H9 (cell line): ENCODE measurements at regions not wholly inside any gene's neighbourhood (a gene's known extent, or its start where the extent isn't known, plus 50 kb on each side); places are given as distances from the start of the nearest gene placed in this dataset.

Experiments
- DNase-seq: peaks from one replicate; pipeline ENCODE4 v3.0.0-alpha.2; 2017
- H2AFZ ChIP-seq: one replicate; pipeline ENCODE4 v1.6.1; 2013; ENCODE audit warnings: mild to moderate bottlenecking, low read length, control low read depth, moderate library complexity
- H2AK5ac ChIP-seq: 2 replicates; pipeline ENCODE4 v1.6.1; 2013; ENCODE audit warnings: low read length, control low read depth, mixed read lengths; ENCODE audit not compliant: insufficient read length
- H2BK120ac ChIP-seq: one replicate; pipeline ENCODE4 v1.6.1; 2013; ENCODE audit warnings: low read depth, mild to moderate bottlenecking, low read length, control low read depth, inconsistent platforms; ENCODE audit not compliant: poor library complexity, severe bottlenecking
- H2BK12ac ChIP-seq: 2 replicates; pipeline ENCODE4 v1.6.1; 2013; ENCODE audit warnings: low read length, control low read depth, mixed read lengths, low read depth; ENCODE audit not compliant: insufficient read length
- H2BK15ac ChIP-seq: 2 replicates; pipeline ENCODE4 v1.6.1; 2013; ENCODE audit warnings: low read depth, low read length, control low read depth
- H2BK20ac ChIP-seq: one replicate; pipeline ENCODE4 v1.6.1; 2013; ENCODE audit warnings: low read depth, mild to moderate bottlenecking, low read length, control low read depth, inconsistent platforms; ENCODE audit not compliant: poor library complexity, severe bottlenecking
- H2BK5ac ChIP-seq: 2 replicates; pipeline ENCODE4 v1.6.1; 2013; ENCODE audit warnings: low read length, control low read depth, mixed read lengths; ENCODE audit not compliant: insufficient read length
- H3K14ac ChIP-seq: 2 replicates; pipeline ENCODE4 v1.6.1; 2013; ENCODE audit warnings: low read length, control low read depth; ENCODE audit not compliant: insufficient read depth
- H3K18ac ChIP-seq: 2 replicates; pipeline ENCODE4 v1.6.1; 2013; ENCODE audit warnings: low read depth, mild to moderate bottlenecking, mixed read lengths, low read length, control low read depth; ENCODE audit not compliant: insufficient read length
- H3K23ac ChIP-seq: 2 replicates; pipeline ENCODE4 v1.6.1; 2013; ENCODE audit warnings: low read length, control low read depth, mixed read lengths, low read depth; ENCODE audit not compliant: insufficient read length
- H3K23me2 ChIP-seq: 2 replicates; pipeline ENCODE4 v1.6.1; 2013; ENCODE audit warnings: low read depth, mild to moderate bottlenecking, mixed read lengths, low read length, control low read depth; ENCODE audit not compliant: insufficient read length, poor library complexity, severe bottlenecking
- H3K27ac ChIP-seq: 2 replicates; pipeline ENCODE4 v1.5.1; 2013; ENCODE audit warnings: low read length, control low read depth, mixed read lengths, low read depth; ENCODE audit not compliant: insufficient read length
- H3K27me3 ChIP-seq: 2 replicates; pipeline ENCODE4 v1.6.1; 2013; ENCODE audit warnings: low read length, control low read depth, inconsistent platforms; ENCODE audit not compliant: insufficient read depth
- H3K4ac ChIP-seq: 2 replicates; pipeline ENCODE4 v1.6.1; 2013; ENCODE audit warnings: low read depth, mild to moderate bottlenecking, control low read depth, inconsistent platforms, low read length, moderate library complexity
- H3K4me1 ChIP-seq: 2 replicates; pipeline ENCODE4 v1.6.1; 2013; ENCODE audit warnings: low read length, control low read depth, inconsistent platforms; ENCODE audit not compliant: insufficient read depth
- H3K4me2 ChIP-seq: 2 replicates; pipeline ENCODE4 v1.6.1; 2013; ENCODE audit warnings: low read length, control low read depth, mixed read lengths; ENCODE audit not compliant: insufficient read length, insufficient read depth
- H3K56ac ChIP-seq: 2 replicates; pipeline ENCODE4 v1.6.1; 2013; ENCODE audit warnings: low read depth, mild to moderate bottlenecking, mixed read lengths, low read length, control low read depth; ENCODE audit not compliant: insufficient read length
- H3K79me1 ChIP-seq: 2 replicates; pipeline ENCODE4 v1.6.1; 2013; ENCODE audit warnings: low read depth, mild to moderate bottlenecking, moderate library complexity, low read length, control low read depth, inconsistent platforms; ENCODE audit not compliant: insufficient read depth, poor library complexity, severe bottlenecking
- H3K79me2 ChIP-seq: 2 replicates; pipeline ENCODE4 v1.6.1; 2013; ENCODE audit warnings: low read length, control low read depth, inconsistent platforms; ENCODE audit not compliant: insufficient read depth
- H3K9ac ChIP-seq: 2 replicates; pipeline ENCODE4 v1.6.1; 2013; ENCODE audit warnings: low read length, control low read depth, mixed read lengths; ENCODE audit not compliant: insufficient read length; ENCODE audit errors: extremely low read depth
- H3K9me3 ChIP-seq: one replicate; pipeline ENCODE4 v1.6.1; 2013; ENCODE audit warnings: low read depth, low read length, inconsistent platforms; ENCODE audit not compliant: control insufficient read depth
- H3T11ph ChIP-seq: one replicate; pipeline ENCODE4 v1.6.1; 2013; ENCODE audit warnings: mild to moderate bottlenecking, low read length, control low read depth, inconsistent platforms
- H4K20me1 ChIP-seq: one replicate; pipeline ENCODE4 v1.6.1; 2013; ENCODE audit not compliant: control insufficient read depth, insufficient read length, insufficient read depth
- H4K5ac ChIP-seq: 2 replicates; pipeline ENCODE4 v1.6.1; 2013; ENCODE audit warnings: low read depth, mild to moderate bottlenecking, mixed read lengths, low read length, control low read depth; ENCODE audit not compliant: insufficient read length
- H4K8ac ChIP-seq: replicated peaks from 2 replicates; pipeline ENCODE4 v1.6.1; 2013; ENCODE audit warnings: low read length, control low read depth, mixed read lengths, low read depth; ENCODE audit not compliant: insufficient read length
- H4K91ac ChIP-seq: 2 replicates; pipeline ENCODE4 v1.6.1; 2013; ENCODE audit warnings: low read depth, mild to moderate bottlenecking, moderate library complexity, mixed read lengths, low read length, control low read depth; ENCODE audit not compliant: insufficient read length
- H3K27ac Mint-ChIP-seq, 3 experiments: 2 replicates in 2 of 3; 3 replicates in 1 of 3; pipeline ENCODE4 v1.8.0; 2020 to 2021; ENCODE audit warnings: mixed read lengths in 3 of 3, mild to moderate bottlenecking in 1 of 3, moderate library complexity in 1 of 3
- H3K27me3 Mint-ChIP-seq: 2 replicates; pipeline ENCODE4 v1.8.0; 2021; ENCODE audit warnings: low read depth, mild to moderate bottlenecking, moderate library complexity, mixed read lengths
- H3K36me3 Mint-ChIP-seq, 3 experiments: 2 replicates in 2 of 3; 3 replicates in 1 of 3; pipeline ENCODE4 v1.8.0; 2020 to 2021; ENCODE audit warnings: low read depth in 3 of 3, mixed read lengths in 3 of 3; ENCODE audit not compliant: insufficient read depth in 1 of 3
- H3K4me1 Mint-ChIP-seq, 2 experiments: 2 replicates each; pipeline ENCODE4 v1.8.0; 2020; ENCODE audit warnings: mixed read lengths in 2 of 2
- H3K4me3 Mint-ChIP-seq, 2 experiments: 2 replicates in 1 of 2; 3 replicates in 1 of 2; pipeline ENCODE4 v1.8.0; 2020 to 2021; ENCODE audit warnings: mild to moderate bottlenecking in 2 of 2, mixed read lengths in 2 of 2, moderate library complexity in 1 of 2
- H3K9me3 Mint-ChIP-seq, 2 experiments: 2 replicates in 1 of 2; 3 replicates in 1 of 2; pipeline ENCODE4 v1.8.0; 2020; ENCODE audit warnings: mild to moderate bottlenecking in 2 of 2, mixed read lengths in 2 of 2, moderate library complexity in 1 of 2
- WGBS: extraction: QIAGEN DNeasy Blood & Tissue Kit; methylation state at CpG from one replicate; pipeline ENCODE4 v1.1.7; 2013; ENCODE audit warnings: missing lambda C conversion rate, low lambda C conversion rate, mixed read lengths; ENCODE audit not compliant: insufficient read length; ENCODE audit errors: extremely low coverage; 5-methylcytosine and 5-hydroxymethylcytosine counted together
- TF ChIP-seq, protein P1 (sequence below): fragments of 200-600 bp; sonication (generic); conservative IDR thresholded peaks from 3 replicates; pipeline ENCODE4 v1.8.0; 2021; ENCODE audit warnings: antibody characterized with exemption, mild to moderate bottlenecking

DNA sequence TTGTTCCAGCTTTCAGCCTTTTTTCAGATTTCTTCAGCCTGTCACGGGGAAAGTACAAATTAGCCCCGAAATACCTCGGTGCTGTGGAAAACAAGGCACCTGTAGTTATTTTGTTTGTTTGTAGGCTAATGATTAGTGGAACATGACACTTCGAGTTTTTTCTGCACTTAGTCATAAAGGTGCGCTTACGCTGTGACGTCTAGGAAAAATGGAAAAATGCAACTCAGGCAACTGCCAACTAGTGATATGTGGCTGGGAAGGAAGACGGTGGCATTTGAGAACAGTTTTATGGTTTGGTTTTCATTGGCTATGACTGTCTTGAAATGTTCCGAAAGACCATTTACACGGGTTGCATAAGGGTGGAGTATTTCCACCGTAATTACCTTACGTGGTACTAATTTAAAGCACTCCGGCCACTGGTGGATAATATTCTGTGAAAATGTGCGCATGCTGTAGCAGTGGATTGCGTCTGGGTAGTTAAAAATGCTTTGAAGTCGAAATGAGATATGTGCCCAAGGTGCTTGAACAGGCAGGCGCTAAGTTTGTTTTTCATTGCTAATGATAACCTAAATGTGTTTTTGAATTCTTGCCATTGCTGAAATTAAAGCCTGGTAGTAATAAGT is 94.5 kb upstream of the CELF2 start:
- no peaks in the 10 kb centered on the region for H3K79me1 ChIP-seq
- no peak overlapping the region for H2BK12ac ChIP-seq
- no peak overlapping the region for H3K9ac ChIP-seq
- no peak overlapping the region for H3K27ac ChIP-seq
- no peak overlapping the region for H3K23ac ChIP-seq
- no peaks in the 10 kb centered on the region for H3K23me2 ChIP-seq
- no peak for DNase-seq
- no peaks in the 10 kb centered on the region for H3K9me3 ChIP-seq
- H4K20me1 ChIP-seq = no peaks in the 10 kb centered on the region
- H2AK5ac ChIP-seq = no peak overlapping the region
- H4K91ac ChIP-seq = no peak overlapping the region
- no peak overlapping the region for H3K56ac ChIP-seq
- no peak overlapping the region; a peak in 1 of 7 replicates for H3K27ac Mint-ChIP-seq
- H3K4ac ChIP-seq = no peak overlapping the region
- H3K79me2 ChIP-seq = no peaks in the 10 kb centered on the region
- no peak overlapping the region for H4K5ac ChIP-seq
- WGBS = no CpG with 5 or more reads among the region's 17 CpGs
- no peaks in the 10 kb centered on the region for H3K9me3 Mint-ChIP-seq
- no peaks in the 10 kb centered on the region for H3K36me3 Mint-ChIP-seq
- H2BK120ac ChIP-seq = no peak overlapping the region
- no peaks in the 10 kb centered on the region for H3K27me3 ChIP-seq
- no peaks in the 10 kb centered on the region; the same call in 1 of the 2 replicates for H3K27me3 Mint-ChIP-seq
- no peak overlapping the region for H3T11ph ChIP-seq
- no peak overlapping the region for H2BK5ac ChIP-seq
- H3K4me2 ChIP-seq = no peak overlapping the region
- H3K4me1 ChIP-seq = no peaks in the 10 kb centered on the region
- peaks cover 0 to 5% of the 10 kb centered on the region in 2 experiments; a peak in 1 of 4 replicates for H3K4me1 Mint-ChIP-seq
- H3K14ac ChIP-seq = no peak overlapping the region
- TF ChIP-seq, protein P1, sequence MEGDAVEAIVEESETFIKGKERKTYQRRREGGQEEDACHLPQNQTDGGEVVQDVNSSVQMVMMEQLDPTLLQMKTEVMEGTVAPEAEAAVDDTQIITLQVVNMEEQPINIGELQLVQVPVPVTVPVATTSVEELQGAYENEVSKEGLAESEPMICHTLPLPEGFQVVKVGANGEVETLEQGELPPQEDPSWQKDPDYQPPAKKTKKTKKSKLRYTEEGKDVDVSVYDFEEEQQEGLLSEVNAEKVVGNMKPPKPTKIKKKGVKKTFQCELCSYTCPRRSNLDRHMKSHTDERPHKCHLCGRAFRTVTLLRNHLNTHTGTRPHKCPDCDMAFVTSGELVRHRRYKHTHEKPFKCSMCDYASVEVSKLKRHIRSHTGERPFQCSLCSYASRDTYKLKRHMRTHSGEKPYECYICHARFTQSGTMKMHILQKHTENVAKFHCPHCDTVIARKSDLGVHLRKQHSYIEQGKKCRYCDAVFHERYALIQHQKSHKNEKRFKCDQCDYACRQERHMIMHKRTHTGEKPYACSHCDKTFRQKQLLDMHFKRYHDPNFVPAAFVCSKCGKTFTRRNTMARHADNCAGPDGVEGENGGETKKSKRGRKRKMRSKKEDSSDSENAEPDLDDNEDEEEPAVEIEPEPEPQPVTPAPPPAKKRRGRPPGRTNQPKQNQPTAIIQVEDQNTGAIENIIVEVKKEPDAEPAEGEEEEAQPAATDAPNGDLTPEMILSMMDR = no peak
- H3K4me3 Mint-ChIP-seq = no peak overlapping the region
- H4K8ac ChIP-seq = no peak overlapping the region
- no peak overlapping the region for H3K18ac ChIP-seq
- no peak overlapping the region for H2BK20ac ChIP-seq
- H2BK15ac ChIP-seq = no peak overlapping the region
- H2AFZ ChIP-seq = no peak overlapping the region
